SH-SY5Y (cell line): ENCODE measurements at regions not wholly inside any gene's neighbourhood (a gene's known extent, or its start where the extent isn't known, plus 50 kb on each side); places are given as distances from the start of the nearest gene placed in this dataset.

Experiments
- GATA2 ChIP-seq: IDR thresholded peaks from 2 replicates; pipeline ENCODE4 v1.6.1; 2011; ENCODE audit warnings: mild to moderate bottlenecking, low read depth, low read length
- GATA3 ChIP-seq: IDR thresholded peaks from 2 replicates; pipeline ENCODE4 v1.6.1; 2011; ENCODE audit warnings: low read depth, mild to moderate bottlenecking, low read length, moderate library complexity

- TF ChIP-seq GATA2 (no peak), GATA3 (no peak)
Observed at GRCh38 chr14:98701377-98701776, 570.6 kb downstream of the BCL11B start.
